GM23338 (cell line): ENCODE measurements at regions not wholly inside any gene's neighbourhood (a gene's known extent, or its start where the extent isn't known, plus 50 kb on each side); places are given as distances from the start of the nearest gene placed in this dataset.

Experiments used
- ATAC-seq: fragments of 200-7000 bp; cut with Tn5 transposase; 3 replicates; pipeline ENCODE4 v1.9.1; 2020
- DNase-seq: peaks from one replicate; pipeline ENCODE4 v3.0.0-alpha.2; 2015; ENCODE audit warnings: low spot score
- H2AFZ ChIP-seq: fragments of 200-600 bp; sonication (generic); 2 replicates; pipeline ENCODE4 v1.8.0; 2016; ENCODE audit warnings: antibody characterized with exemption, mild to moderate bottlenecking, moderate library complexity
- H3F3A ChIP-seq: fragments of 200-600 bp; sonication (generic); replicated peaks from 2 replicates; pipeline ENCODE4 v1.8.0; 2017; ENCODE audit warnings: antibody characterized with exemption, mixed run types, low read depth
- H3K27ac ChIP-seq: fragments of 200-600 bp; sonication (generic); 2 replicates; pipeline ENCODE4 v1.6.1; 2016; ENCODE audit warnings: low read depth
- H3K27me3 ChIP-seq: fragments of 200-600 bp; sonication (generic); 2 replicates; pipeline ENCODE4 v1.8.0; 2016; ENCODE audit warnings: mild to moderate bottlenecking, mixed run types, moderate library complexity; ENCODE audit not compliant: insufficient read depth
- H3K36me3 ChIP-seq: fragments of 200-600 bp; sonication (generic); 2 replicates; pipeline ENCODE4 v1.8.0; 2016; ENCODE audit warnings: mild to moderate bottlenecking; ENCODE audit not compliant: insufficient read depth
- H3K4me1 ChIP-seq: fragments of 200-600 bp; sonication (generic); 2 replicates; pipeline ENCODE4 v1.8.0; 2016; ENCODE audit warnings: mild to moderate bottlenecking, moderate library complexity; ENCODE audit not compliant: insufficient read depth
- H3K4me2 ChIP-seq: fragments of 200-600 bp; sonication (generic); 2 replicates; pipeline ENCODE4 v1.7.1; 2017; ENCODE audit warnings: mixed run types
- H3K4me3 ChIP-seq: fragments of 200-600 bp; sonication (generic); 2 replicates; pipeline ENCODE4 v1.6.1; 2016; ENCODE audit warnings: mixed run types
- H3K79me2 ChIP-seq: fragments of 200-600 bp; sonication (generic); replicated peaks from 2 replicates; pipeline ENCODE4 v1.8.0; 2017; ENCODE audit warnings: mild to moderate bottlenecking; ENCODE audit not compliant: insufficient read depth
- H3K9me2 ChIP-seq: fragments of 200-600 bp; sonication (generic); 2 replicates; pipeline ENCODE4 v1.8.0; 2017; ENCODE audit not compliant: insufficient read depth
- H4K20me1 ChIP-seq: fragments of 200-600 bp; sonication (generic); replicated peaks from 2 replicates; pipeline ENCODE4 v1.8.0; 2017; ENCODE audit warnings: mild to moderate bottlenecking; ENCODE audit not compliant: insufficient read depth
- H3K27ac Mint-ChIP-seq: 2 replicates; pipeline ENCODE4 v1.8.0; 2020; ENCODE audit warnings: inconsistent platforms, mild to moderate bottlenecking, moderate library complexity, mixed read lengths
- H3K27me3 Mint-ChIP-seq: 3 replicates; pipeline ENCODE4 v1.8.0; 2022; ENCODE audit warnings: low read depth, mild to moderate bottlenecking, moderate library complexity, mixed read lengths, inconsistent platforms; ENCODE audit not compliant: insufficient read depth, poor library complexity
- H3K36me3 Mint-ChIP-seq: 3 replicates; pipeline ENCODE4 v1.8.0; 2021; ENCODE audit warnings: low read depth, mild to moderate bottlenecking, inconsistent platforms, moderate library complexity, mixed read lengths
- H3K4me1 Mint-ChIP-seq: 3 replicates; pipeline ENCODE4 v1.8.0; 2020; ENCODE audit warnings: mild to moderate bottlenecking, inconsistent platforms, mixed read lengths
- H3K4me3 Mint-ChIP-seq: 3 replicates; pipeline ENCODE4 v1.8.0; 2021; ENCODE audit warnings: moderate library complexity, mild to moderate bottlenecking, inconsistent platforms, mixed read lengths
- H3K9me3 Mint-ChIP-seq: 3 replicates; pipeline ENCODE4 v1.8.0; 2020; ENCODE audit warnings: moderate library complexity, mild to moderate bottlenecking, inconsistent platforms, mixed read lengths
- CREB1 ChIP-seq: fragments of 250-450 bp; sonication (Bioruptor Pico); IDR thresholded peaks from 2 replicates; pipeline ENCODE4 v1.5.0; 2020; ENCODE audit warnings: low read depth, mild to moderate bottlenecking, moderate library complexity
- ETS1 ChIP-seq: IDR thresholded peaks from 2 replicates; pipeline ENCODE4 v1.6.1; 2016; ENCODE audit warnings: antibody characterized with exemption
- EZH2phosphoT487 ChIP-seq: fragments of 200-600 bp; sonication (generic); IDR thresholded peaks from one replicate; pipeline ENCODE4 v1.8.1; 2018; ENCODE audit warnings: antibody characterized with exemption; ENCODE audit not compliant: unreplicated experiment
- ZNF114 ChIP-seq: fragments of 250-450 bp; sonication (Bioruptor Pico); IDR thresholded peaks from 2 replicates; pipeline ENCODE4 v1.5.0; 2020; ENCODE audit warnings: mild to moderate bottlenecking, moderate library complexity
- ZNF462 ChIP-seq: fragments of 250-450 bp; sonication (Bioruptor Pico); IDR thresholded peaks from 2 replicates; pipeline ENCODE4 v1.5.0; 2020; ENCODE audit warnings: mild to moderate bottlenecking, moderate library complexity

GRCh38 chrX:69079268-69079667 lies 86.0 kb downstream of the PJA1 start:
- H3K4me1 ChIP-seq, result no peaks in the 10 kb centered on the region; the same call in 1 of the 2 replicates
- H3K4me3 ChIP-seq, result no peak overlapping the region
- Mint-ChIP-seq H3K27ac (no peak overlapping the region), H3K4me3 (no peak overlapping the region), H3K4me1 (peaks cover 2% of the 10 kb centered on the region; the same call in 1 of the 3 replicates), H3K36me3 (no peaks in the 10 kb centered on the region), H3K9me3 (no peaks in the 10 kb centered on the region; the same call in 2 of the 3 replicates), H3K27me3 (peaks cover 1% of the 10 kb centered on the region)
- ATAC-seq (no peak), DNase-seq (no peak)
- no peak overlapping the region for H3K4me2 ChIP-seq
- H3K79me2 ChIP-seq, result no peaks in the 10 kb centered on the region
- H3K27me3 ChIP-seq, result no peaks in the 10 kb centered on the region
- no peaks in the 10 kb centered on the region for H3F3A ChIP-seq
- H4K20me1 ChIP-seq, result no peaks in the 10 kb centered on the region
- no peak overlapping the region for H3K27ac ChIP-seq
- no peak overlapping the region for H2AFZ ChIP-seq
- H3K9me2 ChIP-seq, result no peaks in the 10 kb centered on the region
- no peaks in the 10 kb centered on the region for H3K36me3 ChIP-seq
- no peak for TF ChIP-seq CREB1 (CRISPR knock-in tag)
- no peak for TF ChIP-seq EZH2phosphoT487
- no peak for TF ChIP-seq ETS1
- no peak for TF ChIP-seq ZNF114 (CRISPR knock-in tag)
- TF ChIP-seq ZNF462 (CRISPR knock-in tag), result no peak
